ENCODE measurements at regions not wholly inside any gene's neighbourhood (a gene's known extent, or its start where the extent isn't known, plus 50 kb on each side); places are given as distances from the start of the nearest gene placed in this dataset.

DNA sequence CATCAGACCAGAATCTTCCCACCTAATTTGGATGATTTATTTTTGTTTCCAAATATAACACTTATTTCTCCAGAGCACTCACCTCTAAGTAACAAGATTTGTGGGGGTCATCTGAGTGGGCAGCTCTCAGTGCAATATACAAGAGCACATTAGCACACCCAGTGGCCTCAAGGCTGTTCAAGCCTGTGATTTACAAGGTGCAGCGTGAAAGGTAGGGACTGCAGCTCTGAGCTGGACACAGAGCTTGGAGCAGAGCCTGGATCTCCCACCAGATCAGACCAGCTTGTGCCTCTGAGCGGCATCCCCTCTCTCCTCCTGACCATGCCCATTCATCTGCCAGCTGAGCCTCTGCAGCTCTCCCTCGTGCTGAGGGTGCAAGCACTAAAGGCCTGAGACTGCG is 323.3 kb upstream of the ZC3H12C start:
- TF ChIP-seq, protein P1, sequence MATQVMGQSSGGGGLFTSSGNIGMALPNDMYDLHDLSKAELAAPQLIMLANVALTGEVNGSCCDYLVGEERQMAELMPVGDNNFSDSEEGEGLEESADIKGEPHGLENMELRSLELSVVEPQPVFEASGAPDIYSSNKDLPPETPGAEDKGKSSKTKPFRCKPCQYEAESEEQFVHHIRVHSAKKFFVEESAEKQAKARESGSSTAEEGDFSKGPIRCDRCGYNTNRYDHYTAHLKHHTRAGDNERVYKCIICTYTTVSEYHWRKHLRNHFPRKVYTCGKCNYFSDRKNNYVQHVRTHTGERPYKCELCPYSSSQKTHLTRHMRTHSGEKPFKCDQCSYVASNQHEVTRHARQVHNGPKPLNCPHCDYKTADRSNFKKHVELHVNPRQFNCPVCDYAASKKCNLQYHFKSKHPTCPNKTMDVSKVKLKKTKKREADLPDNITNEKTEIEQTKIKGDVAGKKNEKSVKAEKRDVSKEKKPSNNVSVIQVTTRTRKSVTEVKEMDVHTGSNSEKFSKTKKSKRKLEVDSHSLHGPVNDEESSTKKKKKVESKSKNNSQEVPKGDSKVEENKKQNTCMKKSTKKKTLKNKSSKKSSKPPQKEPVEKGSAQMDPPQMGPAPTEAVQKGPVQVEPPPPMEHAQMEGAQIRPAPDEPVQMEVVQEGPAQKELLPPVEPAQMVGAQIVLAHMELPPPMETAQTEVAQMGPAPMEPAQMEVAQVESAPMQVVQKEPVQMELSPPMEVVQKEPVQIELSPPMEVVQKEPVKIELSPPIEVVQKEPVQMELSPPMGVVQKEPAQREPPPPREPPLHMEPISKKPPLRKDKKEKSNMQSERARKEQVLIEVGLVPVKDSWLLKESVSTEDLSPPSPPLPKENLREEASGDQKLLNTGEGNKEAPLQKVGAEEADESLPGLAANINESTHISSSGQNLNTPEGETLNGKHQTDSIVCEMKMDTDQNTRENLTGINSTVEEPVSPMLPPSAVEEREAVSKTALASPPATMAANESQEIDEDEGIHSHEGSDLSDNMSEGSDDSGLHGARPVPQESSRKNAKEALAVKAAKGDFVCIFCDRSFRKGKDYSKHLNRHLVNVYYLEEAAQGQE (IDR thresholded peaks at IDR 0.05; ENCODE audit: low read depth) = no peak
- TF ChIP-seq, protein P2, sequence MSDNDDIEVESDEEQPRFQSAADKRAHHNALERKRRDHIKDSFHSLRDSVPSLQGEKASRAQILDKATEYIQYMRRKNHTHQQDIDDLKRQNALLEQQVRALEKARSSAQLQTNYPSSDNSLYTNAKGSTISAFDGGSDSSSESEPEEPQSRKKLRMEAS (IDR thresholded peaks at IDR 0.05) = no peak
- TF ChIP-seq RAD21 (IDR thresholded peaks at IDR 0.05; ENCODE audit: low read depth) (no peak), YY1 (IDR thresholded peaks at IDR 0.05; ENCODE audit: low read depth) (no peak), FOXM1 (IDR thresholded peaks at IDR 0.05; ENCODE audit: borderline replicate concordance, low read depth) (no peak), EGR1 (IDR thresholded peaks at IDR 0.05) (no peak), TEAD4 (IDR thresholded peaks at IDR 0.05) (no peak)

All from Ishikawa (cell line).